ENCODE measurements at regions not wholly inside any gene's neighbourhood (a gene's known extent, or its start where the extent isn't known, plus 50 kb on each side); places are given as distances from the start of the nearest gene placed in this dataset.

DNA sequence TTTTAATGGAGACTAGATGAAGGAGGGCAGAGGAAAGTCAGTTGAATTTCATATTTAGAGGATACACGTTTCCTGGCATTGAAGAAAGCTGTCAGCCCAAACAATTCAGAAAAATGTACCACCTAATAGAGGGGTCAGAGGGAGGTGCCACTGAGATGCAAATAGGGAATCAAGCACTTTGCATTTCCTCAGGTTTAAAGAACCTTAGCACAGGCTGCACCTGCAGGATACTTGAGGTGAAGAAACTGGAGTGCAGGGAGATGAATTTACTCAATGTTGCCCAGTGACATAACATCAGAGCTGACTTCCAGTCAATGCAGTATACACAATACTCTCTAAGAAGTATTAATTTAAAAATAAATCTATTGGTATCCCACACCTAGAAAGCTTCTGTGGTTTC is 67.0 kb upstream of the MAST4 start:
- no peak for FAIRE-seq
- ChIA-PET POLR2A (no interaction called here), CTCF (ENCODE audit: low intra/inter-chr PET ratio, low total read pairs) (no interaction called here)
- H3K4me3 ChIP-seq (replicated peaks in 1 of 3; ENCODE audit: insufficient read depth in 1 of 3, low read depth in 2 of 3, low read length in 3 of 3), result no peak overlapping the region
- H3K9me3 ChIP-seq (ENCODE audit: low read length), result no peaks in the 10 kb centered on the region
- no peak overlapping the region for H3K27ac ChIP-seq (ENCODE audit: extremely low read length, insufficient read depth, low read length)
- no peaks in the 10 kb centered on the region for H3K27me3 ChIP-seq (ENCODE audit: control insufficient read depth in 1 of 2, insufficient read depth in 2 of 2, low read length in 2 of 2)
- DNase-seq (ENCODE audit: low spot score), result no peak
- intact Hi-C loops (cut with micrococcal nuclease; ENCODE audit: unreplicated experiment) (no loop called here), in situ Hi-C loops (cut with HindIII; ENCODE audit: extremely low pct_ligation_motif_present, low pct_unique_long_range_greater_than_20kb) (no loop called here)
- H3K4me1 ChIP-seq (ENCODE audit: insufficient read depth, low read length), result no peaks in the 10 kb centered on the region
- ATAC-seq, result no peak
- H4K20me1 ChIP-seq (ENCODE audit: insufficient read depth, low read length), result no peaks in the 10 kb centered on the region
- TF ChIP-seq MIXL1 (CRISPR knock-in tag; IDR thresholded peaks at IDR 0.05) (no peak), U2AF1 (optimal IDR thresholded peaks at IDR 0.05; ENCODE audit: low read depth, low read length) (no peak)
- TF ChIP-seq, protein P1, sequence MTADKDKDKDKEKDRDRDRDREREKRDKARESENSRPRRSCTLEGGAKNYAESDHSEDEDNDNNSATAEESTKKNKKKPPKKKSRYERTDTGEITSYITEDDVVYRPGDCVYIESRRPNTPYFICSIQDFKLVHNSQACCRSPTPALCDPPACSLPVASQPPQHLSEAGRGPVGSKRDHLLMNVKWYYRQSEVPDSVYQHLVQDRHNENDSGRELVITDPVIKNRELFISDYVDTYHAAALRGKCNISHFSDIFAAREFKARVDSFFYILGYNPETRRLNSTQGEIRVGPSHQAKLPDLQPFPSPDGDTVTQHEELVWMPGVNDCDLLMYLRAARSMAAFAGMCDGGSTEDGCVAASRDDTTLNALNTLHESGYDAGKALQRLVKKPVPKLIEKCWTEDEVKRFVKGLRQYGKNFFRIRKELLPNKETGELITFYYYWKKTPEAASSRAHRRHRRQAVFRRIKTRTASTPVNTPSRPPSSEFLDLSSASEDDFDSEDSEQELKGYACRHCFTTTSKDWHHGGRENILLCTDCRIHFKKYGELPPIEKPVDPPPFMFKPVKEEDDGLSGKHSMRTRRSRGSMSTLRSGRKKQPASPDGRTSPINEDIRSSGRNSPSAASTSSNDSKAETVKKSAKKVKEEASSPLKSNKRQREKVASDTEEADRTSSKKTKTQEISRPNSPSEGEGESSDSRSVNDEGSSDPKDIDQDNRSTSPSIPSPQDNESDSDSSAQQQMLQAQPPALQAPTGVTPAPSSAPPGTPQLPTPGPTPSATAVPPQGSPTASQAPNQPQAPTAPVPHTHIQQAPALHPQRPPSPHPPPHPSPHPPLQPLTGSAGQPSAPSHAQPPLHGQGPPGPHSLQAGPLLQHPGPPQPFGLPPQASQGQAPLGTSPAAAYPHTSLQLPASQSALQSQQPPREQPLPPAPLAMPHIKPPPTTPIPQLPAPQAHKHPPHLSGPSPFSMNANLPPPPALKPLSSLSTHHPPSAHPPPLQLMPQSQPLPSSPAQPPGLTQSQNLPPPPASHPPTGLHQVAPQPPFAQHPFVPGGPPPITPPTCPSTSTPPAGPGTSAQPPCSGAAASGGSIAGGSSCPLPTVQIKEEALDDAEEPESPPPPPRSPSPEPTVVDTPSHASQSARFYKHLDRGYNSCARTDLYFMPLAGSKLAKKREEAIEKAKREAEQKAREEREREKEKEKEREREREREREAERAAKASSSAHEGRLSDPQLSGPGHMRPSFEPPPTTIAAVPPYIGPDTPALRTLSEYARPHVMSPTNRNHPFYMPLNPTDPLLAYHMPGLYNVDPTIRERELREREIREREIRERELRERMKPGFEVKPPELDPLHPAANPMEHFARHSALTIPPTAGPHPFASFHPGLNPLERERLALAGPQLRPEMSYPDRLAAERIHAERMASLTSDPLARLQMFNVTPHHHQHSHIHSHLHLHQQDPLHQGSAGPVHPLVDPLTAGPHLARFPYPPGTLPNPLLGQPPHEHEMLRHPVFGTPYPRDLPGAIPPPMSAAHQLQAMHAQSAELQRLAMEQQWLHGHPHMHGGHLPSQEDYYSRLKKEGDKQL (CRISPR knock-in tag; IDR thresholded peaks at IDR 0.05; ENCODE audit: low read depth), result no peak
- TF ChIP-seq, protein P2, sequence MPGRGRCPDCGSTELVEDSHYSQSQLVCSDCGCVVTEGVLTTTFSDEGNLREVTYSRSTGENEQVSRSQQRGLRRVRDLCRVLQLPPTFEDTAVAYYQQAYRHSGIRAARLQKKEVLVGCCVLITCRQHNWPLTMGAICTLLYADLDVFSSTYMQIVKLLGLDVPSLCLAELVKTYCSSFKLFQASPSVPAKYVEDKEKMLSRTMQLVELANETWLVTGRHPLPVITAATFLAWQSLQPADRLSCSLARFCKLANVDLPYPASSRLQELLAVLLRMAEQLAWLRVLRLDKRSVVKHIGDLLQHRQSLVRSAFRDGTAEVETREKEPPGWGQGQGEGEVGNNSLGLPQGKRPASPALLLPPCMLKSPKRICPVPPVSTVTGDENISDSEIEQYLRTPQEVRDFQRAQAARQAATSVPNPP (CRISPR knock-in tag; IDR thresholded peaks at IDR 0.05), result no peak
- BruUV-seq (replicated peaks), result no TSS peak
- H3K4me2 ChIP-seq (ENCODE audit: low read depth, low read length), result no peak overlapping the region
- H3K79me2 ChIP-seq (ENCODE audit: insufficient read depth, low read length), result no peaks in the 10 kb centered on the region
- 0% methylated on average over 1 of the region's 1 CpG for WGBS (ENCODE audit: low lambda C conversion rate)
- H2AFZ ChIP-seq (ENCODE audit: low read length), result no peak overlapping the region
- H3K9ac ChIP-seq (ENCODE audit: insufficient read depth, low read depth, low read length), result no peak overlapping the region
- H3K36me3 ChIP-seq (replicated peaks in 1 of 2; ENCODE audit: control insufficient read depth in 1 of 2, insufficient read depth in 2 of 2, low read length in 2 of 2), result no peaks in the 10 kb centered on the region
